NCI-H2171 treated with DMSO at 0.1 percent for 48 hours (cell line): ENCODE measurements at regions not wholly inside any gene's neighbourhood (a gene's known extent, or its start where the extent isn't known, plus 50 kb on each side); places are given as distances from the start of the nearest gene placed in this dataset.
A peak's percentile ranks its signal among the peaks of the same experiment; 100 is the strongest.

ENCODE experiments used
- DNase-seq: peaks from one replicate; lab custom pipeline; 2025; lab: John Stamatoyannopoulos, UW

- no peak for DNase-seq
Observed at GRCh38 chr15:48040166-48040817, 80.5 kb upstream of the SLC24A5 start.

GRCh38 chr15:48041454-48041853 lies 79.3 kb upstream of the SLC24A5 start:
- DNase-seq = no peak

GRCh38 chr15:48046813-48047438 lies 73.9 kb upstream of the SLC24A5 start:
- DNase-seq = peak; percentile 70

GRCh38 chr15:48049736-48050135 lies 71.1 kb upstream of the SLC24A5 start:
- no peak for DNase-seq

GRCh38 chr15:48052946-48053345 lies 67.8 kb upstream of the SLC24A5 start:
- DNase-seq = no peak

- no peak for DNase-seq
Observed at GRCh38 chr15:48058371-48058770, 62.4 kb upstream of the SLC24A5 start.

- no peak for DNase-seq
Observed at GRCh38 chr15:48059791-48060190, 61.0 kb upstream of the SLC24A5 start.

GRCh38 chr15:48060396-48060795 lies 60.4 kb upstream of the SLC24A5 start:
- no peak for DNase-seq

GRCh38 chr15:48061605-48062004 lies 59.2 kb upstream of the SLC24A5 start:
- DNase-seq = no peak

- DNase-seq = no peak
Observed at GRCh38 chr15:48062148-48062872, 58.5 kb upstream of the SLC24A5 start.

GRCh38 chr15:48063411-48063985 lies 57.3 kb upstream of the SLC24A5 start:
- DNase-seq = no peak

- DNase-seq = no peak
Observed at GRCh38 chr15:48064421-48064820, 56.4 kb upstream of the SLC24A5 start.

GRCh38 chr15:48066456-48066855 lies 54.3 kb upstream of the SLC24A5 start:
- no peak for DNase-seq
